GM12878 (cell line): ENCODE measurements at regions not wholly inside any gene's neighbourhood (a gene's known extent, or its start where the extent isn't known, plus 50 kb on each side); places are given as distances from the start of the nearest gene placed in this dataset.

Experiments used
- ATAC-seq: fragments of 200-7000 bp; cut with Tn5 transposase; 3 replicates; pipeline ENCODE4 v1.9.1; 2020; ENCODE audit warnings: mild to moderate bottlenecking, moderate library complexity
- BruUV-seq: library from RNA; stranded (reverse); fragments of 400-500 nt; replicated peaks from 2 replicates; lab custom pipeline; 2021; lab: Mats Ljungman, UMichigan
- CTCF ChIA-PET: fragments of 300-600 bp; sonication (Branson Sonifier 250); formaldehyde crosslinking; extraction: SDS; loops from one replicate; lab custom pipeline; 2021; ENCODE audit warnings: inconsistent platforms; lab: Yijun Ruan, JAX
- POLR2A ChIA-PET: fragments of 350-600 bp; formaldehyde crosslinking; extraction: SDS; loops from one replicate; lab custom pipeline; 2021; ENCODE audit warnings: inconsistent platforms; lab: Charles Lee
- RAD21 ChIA-PET: fragments of 300-600 bp; sonication (Branson Sonifier 250); formaldehyde crosslinking; loops from one replicate; lab custom pipeline; 2023; ENCODE audit warnings: antibody characterized with exemption; ENCODE audit not compliant: unreplicated experiment; lab: Charles Lee
- SMC1A ChIA-PET: fragments of 300-600 bp; sonication (Branson Sonifier 250); formaldehyde crosslinking; loops from one replicate; lab custom pipeline; 2023; ENCODE audit not compliant: unreplicated experiment, uncharacterized antibody; lab: Charles Lee
- DNase-seq: peaks from one replicate; pipeline ENCODE4 v3.0.0-alpha.2; 2011; ENCODE audit warnings: low read depth, low spot score
- FAIRE-seq: peaks from 3 replicates; lab custom pipeline; 2011; peaks lifted over from hg19 to GRCh38; lab: Jason Lieb, UNC
- H2AFZ ChIP-seq: 2 replicates; pipeline ENCODE4 v1.6.0; 2011; ENCODE audit warnings: low read depth, low read length, control low read depth; ENCODE audit not compliant: control insufficient read depth
- H3K27ac ChIP-seq: 2 replicates; pipeline ENCODE4 v1.5.1; 2011; ENCODE audit warnings: control low read depth; ENCODE audit not compliant: control insufficient read depth, insufficient read depth
- H3K27me3 ChIP-seq, 2 experiments: replicated peaks in 1 of 2; 2 replicates each; pipeline versions ENCODE4 v1.6.0 to v1.6.1; 2011; ENCODE audit warnings: low read length in 1 of 2; ENCODE audit not compliant: control insufficient read depth in 2 of 2, insufficient read depth in 2 of 2
- H3K36me3 ChIP-seq, 2 experiments: 2 replicates each; pipeline ENCODE4 v1.5.1; 2011; ENCODE audit warnings: low read length in 1 of 2; ENCODE audit not compliant: control insufficient read depth in 2 of 2, insufficient read depth in 2 of 2
- H3K4me1 ChIP-seq: 2 replicates; pipeline ENCODE4 v1.6.1; 2011; ENCODE audit warnings: mild to moderate bottlenecking, low read length, moderate library complexity, mixed read lengths; ENCODE audit not compliant: control insufficient read depth, insufficient read depth
- H3K4me2 ChIP-seq: 2 replicates; pipeline ENCODE4 v1.6.0; 2011; ENCODE audit warnings: control low read depth; ENCODE audit not compliant: control insufficient read depth, insufficient read depth
- H3K4me3 ChIP-seq: fragments of 200-600 bp; sonication (generic); 2 replicates; pipeline ENCODE4 v1.5.1; 2016
- H3K79me2 ChIP-seq: 2 replicates; pipeline ENCODE4 v1.6.0; 2011; ENCODE audit warnings: low read length; ENCODE audit not compliant: control insufficient read depth, insufficient read depth
- H3K9ac ChIP-seq: 2 replicates; pipeline ENCODE4 v1.8.0; 2011; ENCODE audit warnings: low read length, control low read depth, mixed read lengths; ENCODE audit not compliant: control insufficient read depth, insufficient read depth
- H3K9me3 ChIP-seq: replicated peaks from 3 replicates; pipeline ENCODE4 v1.5.1; 2011; ENCODE audit warnings: mild to moderate bottlenecking, low read length; ENCODE audit not compliant: control insufficient read depth, insufficient read depth
- H4K20me1 ChIP-seq: 2 replicates; pipeline ENCODE4 v1.6.0; 2011; ENCODE audit not compliant: control insufficient read depth, insufficient read depth
- CBX5 ChIP-seq: sonication (generic); IDR thresholded peaks from 2 replicates; pipeline ENCODE4 v1.6.1; 2016; ENCODE audit warnings: low read depth, moderate library complexity, mild to moderate bottlenecking, inconsistent platforms
- DPF2 ChIP-seq: fragments of 450-650 bp; IDR thresholded peaks from 2 replicates; pipeline ENCODE4 v1.6.1; 2017; ENCODE audit warnings: mild to moderate bottlenecking
- HDGF ChIP-seq: fragments of 450-650 bp; IDR thresholded peaks from 2 replicates; pipeline ENCODE4 v1.6.1; 2016; ENCODE audit warnings: antibody characterized with exemption
- JUNB ChIP-seq: IDR thresholded peaks from 2 replicates; pipeline ENCODE4 v1.6.1; 2016; ENCODE audit warnings: antibody characterized with exemption, mild to moderate bottlenecking
- MYB ChIP-seq: fragments of 150-350 bp; IDR thresholded peaks from 2 replicates; pipeline ENCODE4 v1.6.1; 2014; ENCODE audit warnings: mild to moderate bottlenecking, low read depth, low read length, borderline replicate concordance
- MYC ChIP-seq: IDR thresholded peaks from 2 replicates; pipeline ENCODE4 v1.6.1; 2011; ENCODE audit warnings: mild to moderate bottlenecking, low read length, moderate library complexity, inconsistent platforms; ENCODE audit not compliant: insufficient read depth, insufficient replicate concordance, insufficient read length, severe bottlenecking
- NFYA ChIP-seq: IDR thresholded peaks from 2 replicates; pipeline ENCODE4 v1.6.1; 2011; ENCODE audit warnings: low read depth, mild to moderate bottlenecking, low read length, improper control_type of control experiment, borderline replicate concordance
- NR2C1 ChIP-seq: fragments of 450-650 bp; IDR thresholded peaks from 2 replicates; pipeline ENCODE4 v1.6.1; 2017; ENCODE audit warnings: antibody characterized with exemption, mild to moderate bottlenecking, moderate library complexity
- RB1 ChIP-seq: fragments of 450-650 bp; formaldehyde crosslinking; IDR thresholded peaks from 2 replicates; pipeline ENCODE4 v1.6.1; 2017; ENCODE audit warnings: mild to moderate bottlenecking, borderline replicate concordance
- WRNIP1 ChIP-seq: IDR thresholded peaks from 2 replicates; pipeline ENCODE4 v1.6.1; 2011; ENCODE audit warnings: low read depth, low read length, improper control_type of control experiment, borderline replicate concordance
- YY1 ChIP-seq: IDR thresholded peaks from 2 replicates; pipeline ENCODE4 v1.6.1; 2011; ENCODE audit warnings: low read depth, mild to moderate bottlenecking, low read length
- ZBED1 ChIP-seq: IDR thresholded peaks from 2 replicates; pipeline ENCODE4 v1.6.1; 2016; ENCODE audit warnings: borderline replicate concordance
- ZNF274 ChIP-seq: IDR thresholded peaks from one replicate; pipeline ENCODE4 v1.8.0; 2011; ENCODE audit not compliant: insufficient read length, insufficient read depth
- WGBS: methylation state at CpG from one replicate; pipeline ENCODE4 v1.1.6; 2016; ENCODE audit warnings: low lambda C conversion rate; ENCODE audit not compliant: insufficient replicate concordance, insufficient coverage; ENCODE audit errors: missing lambda C conversion rate; 5-methylcytosine and 5-hydroxymethylcytosine counted together
- in situ Hi-C: fragments of 300-500 bp; cut with MboI; formaldehyde crosslinking; loops from 9 replicates; pipeline ENCODE4 v1.14.3; 2018; ENCODE audit warnings: mixed read lengths
- intact Hi-C: fragments of 100-400 bp; cut with micrococcal nuclease; formaldehyde crosslinking; loops from one replicate; pipeline ENCODE4 v1.14.2; 2022; ENCODE audit not compliant: unreplicated experiment
- TF ChIP-seq, protein P1 (sequence below): fragments of 450-650 bp; IDR thresholded peaks from 2 replicates; pipeline ENCODE4 v1.6.1; 2017; ENCODE audit warnings: mild to moderate bottlenecking, moderate library complexity
- TF ChIP-seq, protein P2 (sequence below): fragments of 450-650 bp; formaldehyde crosslinking; IDR thresholded peaks from 2 replicates; pipeline ENCODE4 v1.4.0; 2022; ENCODE audit warnings: mild to moderate bottlenecking, moderate library complexity

DNA sequence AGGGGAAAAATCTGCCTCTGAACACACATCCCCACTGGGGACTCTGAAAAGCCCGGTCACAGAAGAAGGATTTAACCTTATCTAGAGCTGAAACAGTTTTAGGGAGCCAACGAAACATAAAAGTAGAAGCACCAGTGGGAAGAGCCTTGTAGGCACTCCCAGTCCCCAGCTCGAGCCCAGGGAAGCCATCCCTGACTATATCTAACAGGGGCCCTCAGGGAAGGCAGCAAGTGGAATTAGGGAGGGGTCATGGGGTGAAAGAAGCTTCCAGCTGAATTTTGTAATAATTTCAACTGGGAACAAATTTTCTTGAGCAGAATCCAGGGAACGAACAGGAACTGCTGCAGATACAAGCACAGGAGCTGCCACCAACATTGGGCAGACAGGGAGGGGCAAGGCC is 127.8 kb downstream of the BMP4 start (continued):
- TF ChIP-seq NR2C1 (no peak), WRNIP1 (no peak), MYC (no peak), NFYA (no peak), ZNF274 (no peak), JUNB (no peak), CBX5 (no peak), HDGF (no peak)
- TF ChIP-seq, protein P1, sequence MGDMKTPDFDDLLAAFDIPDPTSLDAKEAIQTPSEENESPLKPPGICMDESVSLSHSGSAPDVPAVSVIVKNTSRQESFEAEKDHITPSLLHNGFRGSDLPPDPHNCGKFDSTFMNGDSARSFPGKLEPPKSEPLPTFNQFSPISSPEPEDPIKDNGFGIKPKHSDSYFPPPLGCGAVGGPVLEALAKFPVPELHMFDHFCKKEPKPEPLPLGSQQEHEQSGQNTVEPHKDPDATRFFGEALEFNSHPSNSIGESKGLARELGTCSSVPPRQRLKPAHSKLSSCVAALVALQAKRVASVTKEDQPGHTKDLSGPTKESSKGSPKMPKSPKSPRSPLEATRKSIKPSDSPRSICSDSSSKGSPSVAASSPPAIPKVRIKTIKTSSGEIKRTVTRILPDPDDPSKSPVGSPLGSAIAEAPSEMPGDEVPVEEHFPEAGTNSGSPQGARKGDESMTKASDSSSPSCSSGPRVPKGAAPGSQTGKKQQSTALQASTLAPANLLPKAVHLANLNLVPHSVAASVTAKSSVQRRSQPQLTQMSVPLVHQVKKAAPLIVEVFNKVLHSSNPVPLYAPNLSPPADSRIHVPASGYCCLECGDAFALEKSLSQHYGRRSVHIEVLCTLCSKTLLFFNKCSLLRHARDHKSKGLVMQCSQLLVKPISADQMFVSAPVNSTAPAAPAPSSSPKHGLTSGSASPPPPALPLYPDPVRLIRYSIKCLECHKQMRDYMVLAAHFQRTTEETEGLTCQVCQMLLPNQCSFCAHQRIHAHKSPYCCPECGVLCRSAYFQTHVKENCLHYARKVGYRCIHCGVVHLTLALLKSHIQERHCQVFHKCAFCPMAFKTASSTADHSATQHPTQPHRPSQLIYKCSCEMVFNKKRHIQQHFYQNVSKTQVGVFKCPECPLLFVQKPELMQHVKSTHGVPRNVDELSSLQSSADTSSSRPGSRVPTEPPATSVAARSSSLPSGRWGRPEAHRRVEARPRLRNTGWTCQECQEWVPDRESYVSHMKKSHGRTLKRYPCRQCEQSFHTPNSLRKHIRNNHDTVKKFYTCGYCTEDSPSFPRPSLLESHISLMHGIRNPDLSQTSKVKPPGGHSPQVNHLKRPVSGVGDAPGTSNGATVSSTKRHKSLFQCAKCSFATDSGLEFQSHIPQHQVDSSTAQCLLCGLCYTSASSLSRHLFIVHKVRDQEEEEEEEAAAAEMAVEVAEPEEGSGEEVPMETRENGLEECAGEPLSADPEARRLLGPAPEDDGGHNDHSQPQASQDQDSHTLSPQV: no peak

DNA sequence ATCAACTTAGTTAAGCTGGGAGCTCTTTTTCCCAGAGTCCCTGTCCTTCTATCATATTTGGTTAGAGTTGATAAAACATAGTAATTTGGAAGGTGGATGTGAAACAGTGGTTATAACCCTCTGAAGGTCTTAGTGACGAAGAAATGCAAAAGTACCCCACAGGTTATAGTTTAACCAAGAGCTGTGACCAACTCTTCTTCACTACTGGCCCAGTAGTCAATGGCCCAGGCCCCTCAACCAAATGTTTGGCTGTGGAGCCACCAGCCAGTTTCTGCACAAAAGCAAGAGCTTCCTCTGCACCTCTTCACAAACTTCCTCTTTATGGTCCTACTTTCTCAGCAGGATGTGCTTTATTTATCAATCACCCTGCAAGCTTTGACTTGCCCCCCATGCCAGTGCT is 132.6 kb downstream of the BMP4 start:
- no peak overlapping the region for H3K27ac ChIP-seq
- no peaks in the 10 kb centered on the region for H3K27me3 ChIP-seq
- DNase-seq (peak; percentile 3), ATAC-seq (peak; percentile 63), FAIRE-seq (peak; percentile 23)
- ChIA-PET POLR2A (no interaction called here), RAD21 (no interaction called here), SMC1A (interaction anchor here (0.9 to 1.8 kb wide), 5 partner anchors 9 to 133 kb away, joined by 3 to 5 read pairs (median 3); no protein-coding TSS in a partner anchor), CTCF (interaction anchor here (1.3 kb wide), 1 partner anchor 98 kb away, joined by 4 read pairs; no protein-coding TSS in a partner anchor)
- TF ChIP-seq MYB (no peak), HDGF (no peak), ZBED1 (no peak), DPF2 (no peak), RB1 (no peak), YY1 (no peak)
- TF ChIP-seq, protein P2, sequence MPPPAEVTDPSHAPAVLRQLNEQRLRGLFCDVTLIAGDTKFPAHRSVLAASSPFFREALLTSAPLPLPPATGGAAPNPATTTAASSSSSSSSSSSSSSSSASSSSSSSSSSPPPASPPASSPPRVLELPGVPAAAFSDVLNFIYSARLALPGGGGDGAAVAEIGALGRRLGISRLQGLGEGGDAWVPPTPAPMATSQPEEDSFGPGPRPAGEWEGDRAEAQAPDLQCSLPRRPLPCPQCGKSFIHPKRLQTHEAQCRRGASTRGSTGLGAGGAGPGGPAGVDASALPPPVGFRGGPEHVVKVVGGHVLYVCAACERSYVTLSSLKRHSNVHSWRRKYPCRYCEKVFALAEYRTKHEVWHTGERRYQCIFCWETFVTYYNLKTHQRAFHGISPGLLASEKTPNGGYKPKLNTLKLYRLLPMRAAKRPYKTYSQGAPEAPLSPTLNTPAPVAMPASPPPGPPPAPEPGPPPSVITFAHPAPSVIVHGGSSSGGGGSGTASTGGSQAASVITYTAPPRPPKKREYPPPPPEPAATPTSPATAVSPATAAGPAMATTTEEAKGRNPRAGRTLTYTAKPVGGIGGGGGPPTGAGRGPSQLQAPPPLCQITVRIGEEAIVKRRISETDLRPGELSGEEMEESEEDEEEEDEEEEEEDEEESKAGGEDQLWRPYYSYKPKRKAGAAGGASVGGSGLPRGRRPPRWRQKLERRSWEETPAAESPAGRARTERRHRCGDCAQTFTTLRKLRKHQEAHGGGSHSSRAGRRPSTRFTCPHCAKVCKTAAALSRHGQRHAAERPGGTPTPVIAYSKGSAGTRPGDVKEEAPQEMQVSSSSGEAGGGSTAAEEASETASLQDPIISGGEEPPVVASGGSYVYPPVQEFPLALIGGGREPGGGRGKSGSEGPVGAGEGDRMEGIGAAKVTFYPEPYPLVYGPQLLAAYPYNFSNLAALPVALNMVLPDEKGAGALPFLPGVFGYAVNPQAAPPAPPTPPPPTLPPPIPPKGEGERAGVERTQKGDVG (CRISPR knock-in tag): no peak
- H3K4me3 ChIP-seq: no peak overlapping the region
- peak overlapping the region; percentile 4; the same call in 1 of the 2 replicates for H2AFZ ChIP-seq
- no peaks in the 10 kb centered on the region for H3K9me3 ChIP-seq
- intact Hi-C loops (no loop called here), in situ Hi-C loops (no loop called here)
- no peaks in the 10 kb centered on the region for H3K4me1 ChIP-seq
- 7% methylated on average over 1 of the region's 1 CpG for WGBS
- no peaks in the 10 kb centered on the region for H3K36me3 ChIP-seq
- H3K4me2 ChIP-seq: no peak overlapping the region
- no peak overlapping the region for H3K9ac ChIP-seq
- no peaks in the 10 kb centered on the region for H3K79me2 ChIP-seq
- no TSS peak for BruUV-seq
- no peaks in the 10 kb centered on the region for H4K20me1 ChIP-seq
